Peyer's patch (tissue), 4 donors: ENCODE measurements at regions not wholly inside any gene's neighbourhood (a gene's known extent, or its start where the extent isn't known, plus 50 kb on each side); places are given as distances from the start of the nearest gene placed in this dataset.

Experiments
- POLR2A ChIP-seq, 2 donors: fragments of 450-650 bp; IDR thresholded peaks; one replicate each; pipeline ENCODE4 v1.5.1; 2017; ENCODE audit warnings: antibody characterized with exemption in 2 of 2, mild to moderate bottlenecking in 2 of 2, moderate library complexity in 2 of 2
- TF ChIP-seq, protein P1 (sequence below), 6 experiments: fragments of 450-650 bp in 4 of 6; fragments of 200-600 bp in 2 of 6; sonication (generic) in 1 of 6; IDR thresholded peaks; one replicate each; pipeline ENCODE4 v1.5.1; 2017 to 2019; ENCODE audit warnings: antibody characterized with exemption in 6 of 6, mild to moderate bottlenecking in 3 of 6, moderate library complexity in 1 of 6

- TF ChIP-seq, protein P1, sequence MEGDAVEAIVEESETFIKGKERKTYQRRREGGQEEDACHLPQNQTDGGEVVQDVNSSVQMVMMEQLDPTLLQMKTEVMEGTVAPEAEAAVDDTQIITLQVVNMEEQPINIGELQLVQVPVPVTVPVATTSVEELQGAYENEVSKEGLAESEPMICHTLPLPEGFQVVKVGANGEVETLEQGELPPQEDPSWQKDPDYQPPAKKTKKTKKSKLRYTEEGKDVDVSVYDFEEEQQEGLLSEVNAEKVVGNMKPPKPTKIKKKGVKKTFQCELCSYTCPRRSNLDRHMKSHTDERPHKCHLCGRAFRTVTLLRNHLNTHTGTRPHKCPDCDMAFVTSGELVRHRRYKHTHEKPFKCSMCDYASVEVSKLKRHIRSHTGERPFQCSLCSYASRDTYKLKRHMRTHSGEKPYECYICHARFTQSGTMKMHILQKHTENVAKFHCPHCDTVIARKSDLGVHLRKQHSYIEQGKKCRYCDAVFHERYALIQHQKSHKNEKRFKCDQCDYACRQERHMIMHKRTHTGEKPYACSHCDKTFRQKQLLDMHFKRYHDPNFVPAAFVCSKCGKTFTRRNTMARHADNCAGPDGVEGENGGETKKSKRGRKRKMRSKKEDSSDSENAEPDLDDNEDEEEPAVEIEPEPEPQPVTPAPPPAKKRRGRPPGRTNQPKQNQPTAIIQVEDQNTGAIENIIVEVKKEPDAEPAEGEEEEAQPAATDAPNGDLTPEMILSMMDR (IDR thresholded peaks at IDR 0.05) = no peak
- TF ChIP-seq POLR2A (IDR thresholded peaks at IDR 0.05) = no peak
These were observed 73.4 kb upstream of the RNU6ATAC start for GRCh38 chr9:134237630-134238265.
